H1 (cell line): ENCODE measurements at regions not wholly inside any gene's neighbourhood (a gene's known extent, or its start where the extent isn't known, plus 50 kb on each side); places are given as distances from the start of the nearest gene placed in this dataset.

ENCODE experiments used
- CTCF ChIP-seq, 3 experiments: IDR thresholded peaks; 1 replicate in 2 of 3; 2 replicates in 1 of 3; pipeline versions ENCODE4 v1.5.1 to v1.6.1; 2011; ENCODE audit warnings: low read length in 3 of 3, mild to moderate bottlenecking in 3 of 3, inconsistent platforms in 2 of 3, low read depth in 1 of 3, moderate library complexity in 1 of 3; ENCODE audit not compliant: insufficient read depth in 1 of 3; ENCODE audit errors: control extremely low read depth in 1 of 3
- POLR2A ChIP-seq, 2 experiments: IDR thresholded peaks; 1 replicate in 1 of 2; 2 replicates in 1 of 2; pipeline ENCODE4 v1.6.1; 2011; ENCODE audit warnings: low read depth in 2 of 2, low read length in 2 of 2, mild to moderate bottlenecking in 2 of 2; ENCODE audit errors: control extremely low read depth in 1 of 2

GRCh38 chr22:44431256-44431655 is 66.8 kb downstream of the RTL6 start:
- TF ChIP-seq POLR2A (IDR thresholded peaks at IDR 0.05; ENCODE audit: control extremely low read depth in 1 of 2, low read depth in 2 of 2, low read length in 2 of 2) (no peak), CTCF (IDR thresholded peaks at IDR 0.05; ENCODE audit: control extremely low read depth in 1 of 3, insufficient read depth in 1 of 3, low read depth in 1 of 3, low read length in 3 of 3) (no peak)
